Endothelial cell of umbilical vein (primary cell): ENCODE measurements at regions not wholly inside any gene's neighbourhood (a gene's known extent, or its start where the extent isn't known, plus 50 kb on each side); places are given as distances from the start of the nearest gene placed in this dataset.

Experiments
- EZH2 ChIP-seq: IDR thresholded peaks from 2 replicates; pipeline ENCODE4 v1.6.1; 2012; ENCODE audit warnings: borderline replicate concordance, low read depth, mild to moderate bottlenecking, moderate library complexity, low read length, inconsistent platforms; ENCODE audit not compliant: severe bottlenecking
- MYC ChIP-seq: IDR thresholded peaks from one replicate; pipeline ENCODE4 v1.6.1; 2011; ENCODE audit warnings: mild to moderate bottlenecking, low read depth, low read length
- POLR2A ChIP-seq: IDR thresholded peaks from 2 replicates; pipeline ENCODE4 v1.6.1; 2012; ENCODE audit warnings: low read depth, mild to moderate bottlenecking, control low read depth, low read length
- TF ChIP-seq, protein P1 (sequence below), 2 donors: IDR thresholded peaks; 1 replicate in 1 of 2; 2 replicates in 1 of 2; pipeline ENCODE4 v1.5.1; 2011; ENCODE audit warnings: low read length in 2 of 2, mild to moderate bottlenecking in 2 of 2, moderate library complexity in 2 of 2, control low read depth in 1 of 2, inconsistent platforms in 1 of 2, low read depth in 1 of 2; ENCODE audit not compliant: insufficient read depth in 1 of 2; ENCODE audit errors: extremely low read depth in 1 of 2

DNA sequence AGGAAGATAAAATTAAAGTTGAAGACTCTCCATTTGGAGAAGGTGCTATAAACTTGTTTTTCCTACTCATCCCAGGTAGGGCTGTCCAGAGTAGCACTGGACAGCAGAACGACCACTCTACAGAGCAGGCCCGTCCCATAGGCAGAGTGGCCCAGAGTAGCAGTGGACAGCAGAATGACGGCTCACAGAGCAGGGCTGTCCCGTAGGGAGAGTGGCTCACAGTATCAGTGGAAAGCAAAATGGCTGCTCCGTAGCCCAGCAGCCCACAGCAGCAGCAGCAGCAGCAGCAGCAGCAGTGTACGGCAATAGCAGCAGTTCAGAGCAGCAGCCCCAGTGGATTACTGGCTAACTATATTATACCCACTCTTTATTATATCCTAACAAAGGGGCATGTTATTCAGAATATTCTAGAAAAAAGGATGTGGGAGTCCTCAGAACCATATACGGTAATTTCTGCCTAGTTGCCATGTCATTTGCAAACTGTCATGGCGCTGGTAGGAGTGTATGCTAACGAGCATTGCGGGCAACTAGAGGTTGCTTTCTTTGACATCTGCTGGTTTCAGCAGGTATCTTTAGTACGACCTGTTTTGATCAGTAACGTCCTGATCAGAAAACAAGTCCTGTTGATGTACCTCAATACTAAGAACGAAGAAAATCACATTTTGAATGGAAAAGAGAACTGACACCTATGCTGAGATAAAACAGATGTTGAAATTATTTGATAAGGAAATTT is 567.3 kb downstream of the SLC16A7 start:
- TF ChIP-seq, protein P1, sequence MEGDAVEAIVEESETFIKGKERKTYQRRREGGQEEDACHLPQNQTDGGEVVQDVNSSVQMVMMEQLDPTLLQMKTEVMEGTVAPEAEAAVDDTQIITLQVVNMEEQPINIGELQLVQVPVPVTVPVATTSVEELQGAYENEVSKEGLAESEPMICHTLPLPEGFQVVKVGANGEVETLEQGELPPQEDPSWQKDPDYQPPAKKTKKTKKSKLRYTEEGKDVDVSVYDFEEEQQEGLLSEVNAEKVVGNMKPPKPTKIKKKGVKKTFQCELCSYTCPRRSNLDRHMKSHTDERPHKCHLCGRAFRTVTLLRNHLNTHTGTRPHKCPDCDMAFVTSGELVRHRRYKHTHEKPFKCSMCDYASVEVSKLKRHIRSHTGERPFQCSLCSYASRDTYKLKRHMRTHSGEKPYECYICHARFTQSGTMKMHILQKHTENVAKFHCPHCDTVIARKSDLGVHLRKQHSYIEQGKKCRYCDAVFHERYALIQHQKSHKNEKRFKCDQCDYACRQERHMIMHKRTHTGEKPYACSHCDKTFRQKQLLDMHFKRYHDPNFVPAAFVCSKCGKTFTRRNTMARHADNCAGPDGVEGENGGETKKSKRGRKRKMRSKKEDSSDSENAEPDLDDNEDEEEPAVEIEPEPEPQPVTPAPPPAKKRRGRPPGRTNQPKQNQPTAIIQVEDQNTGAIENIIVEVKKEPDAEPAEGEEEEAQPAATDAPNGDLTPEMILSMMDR (IDR thresholded peaks at IDR 0.05; ENCODE audit: extremely low read depth in 1 of 2, insufficient read depth in 1 of 2, low read depth in 1 of 2, low read length in 2 of 2): no peak
- TF ChIP-seq POLR2A: no peak
- no peak for TF ChIP-seq MYC
- no peak for TF ChIP-seq EZH2
